Ishikawa (cell line): ENCODE measurements at regions not wholly inside any gene's neighbourhood (a gene's known extent, or its start where the extent isn't known, plus 50 kb on each side); places are given as distances from the start of the nearest gene placed in this dataset.

Experiments used
- CEBPB ChIP-seq: IDR thresholded peaks from 2 replicates; pipeline ENCODE4 v1.6.1; 2012
- CREB1 ChIP-seq: IDR thresholded peaks from 2 replicates; pipeline ENCODE4 v1.6.1; 2012; ENCODE audit warnings: low read depth
- EGR1 ChIP-seq: IDR thresholded peaks from 2 replicates; pipeline ENCODE4 v1.6.1; 2012
- EP300 ChIP-seq: IDR thresholded peaks from 2 replicates; pipeline ENCODE4 v1.6.1; 2012; ENCODE audit warnings: borderline replicate concordance
- FOXM1 ChIP-seq: IDR thresholded peaks from 2 replicates; pipeline ENCODE4 v1.6.1; 2012; ENCODE audit warnings: low read depth, borderline replicate concordance
- MAX ChIP-seq: IDR thresholded peaks from 2 replicates; pipeline ENCODE4 v1.6.1; 2012
- NFIC ChIP-seq: IDR thresholded peaks from 2 replicates; pipeline ENCODE4 v1.6.1; 2012
- RAD21 ChIP-seq: IDR thresholded peaks from 2 replicates; pipeline ENCODE4 v1.6.1; 2012; ENCODE audit warnings: low read depth
- REST ChIP-seq: IDR thresholded peaks from 2 replicates; pipeline ENCODE4 v1.6.1; 2012; ENCODE audit warnings: low read depth, mild to moderate bottlenecking
- TAF1 ChIP-seq: IDR thresholded peaks from 2 replicates; pipeline ENCODE4 v1.6.1; 2012; ENCODE audit warnings: low read depth, mild to moderate bottlenecking
- TCF12 ChIP-seq: IDR thresholded peaks from 2 replicates; pipeline ENCODE4 v1.6.1; 2012; ENCODE audit warnings: low read depth
- TEAD4 ChIP-seq: IDR thresholded peaks from 2 replicates; pipeline ENCODE4 v1.6.1; 2012
- USF1 ChIP-seq: IDR thresholded peaks from 2 replicates; pipeline ENCODE4 v1.6.1; 2012
- YY1 ChIP-seq: IDR thresholded peaks from 2 replicates; pipeline ENCODE4 v1.6.1; 2012; ENCODE audit warnings: low read depth
- ZBTB7A ChIP-seq: IDR thresholded peaks from 2 replicates; pipeline ENCODE4 v1.6.1; 2012; ENCODE audit warnings: low read depth

- no peak for TF ChIP-seq FOXM1
- no peak for TF ChIP-seq NFIC
- no peak for TF ChIP-seq RAD21
- no peak for TF ChIP-seq EGR1
- TF ChIP-seq CREB1, result no peak
- TF ChIP-seq ZBTB7A, result no peak
- TF ChIP-seq MAX, result no peak
- TF ChIP-seq REST, result no peak
- no peak for TF ChIP-seq CEBPB
- TF ChIP-seq TCF12, result no peak
- no peak for TF ChIP-seq USF1
- no peak for TF ChIP-seq YY1
- TF ChIP-seq TAF1, result no peak
- no peak for TF ChIP-seq TEAD4
- TF ChIP-seq EP300, result no peak
These were observed 273.1 kb upstream of the DAB2 start for GRCh38 chr5:39697881-39698280.

GRCh38 chr5:39696672-39697398 lies 272.1 kb upstream of the DAB2 start:
- TF ChIP-seq CREB1 (no peak), YY1 (no peak), ZBTB7A (no peak), FOXM1 (no peak), RAD21 (no peak), TCF12 (no peak), NFIC (no peak)

GRCh38 chr5:39691993-39692392 lies 267.2 kb upstream of the DAB2 start:
- TF ChIP-seq EP300 (no peak), RAD21 (no peak), ZBTB7A (no peak), TEAD4 (no peak), TAF1 (no peak), CEBPB (no peak), FOXM1 (no peak), EGR1 (no peak), CREB1 (no peak), REST (no peak)

- TF ChIP-seq ZBTB7A, result no peak
- TF ChIP-seq REST, result no peak
- TF ChIP-seq YY1, result no peak
- no peak for TF ChIP-seq EP300
- no peak for TF ChIP-seq CEBPB
- no peak for TF ChIP-seq FOXM1
- TF ChIP-seq TEAD4, result no peak
- TF ChIP-seq USF1, result no peak
These were observed 266.4 kb upstream of the DAB2 start for GRCh38 chr5:39691136-39691535.

- TF ChIP-seq TCF12 (no peak), EP300 (no peak), TEAD4 (no peak), REST (no peak), YY1 (no peak), RAD21 (no peak)
These were observed 265.1 kb upstream of the DAB2 start for GRCh38 chr5:39689919-39690318.
